GM21381 (cell line): ENCODE measurements at regions not wholly inside any gene's neighbourhood (a gene's known extent, or its start where the extent isn't known, plus 50 kb on each side); places are given as distances from the start of the nearest gene placed in this dataset.

ENCODE experiments used
- ATAC-seq: cut with Tn5 transposase; IDR thresholded peaks from one replicate; pipeline ENCODE4 v1.9.1; 2021; ENCODE audit warnings: mild to moderate bottlenecking, moderate library complexity; ENCODE audit not compliant: unreplicated experiment

- no peak for ATAC-seq
Observed at GRCh38 chr10:83352588-83352987, 786.7 kb upstream of the GHITM start.

- no peak for ATAC-seq
Observed at GRCh38 chr10:83354456-83354855, 784.9 kb upstream of the GHITM start.

- ATAC-seq = no peak
Observed at GRCh38 chr10:83357004-83357403, 782.3 kb upstream of the GHITM start.

GRCh38 chr10:83357627-83358026, 781.7 kb upstream of the GHITM start:
- no peak for ATAC-seq

DNA sequence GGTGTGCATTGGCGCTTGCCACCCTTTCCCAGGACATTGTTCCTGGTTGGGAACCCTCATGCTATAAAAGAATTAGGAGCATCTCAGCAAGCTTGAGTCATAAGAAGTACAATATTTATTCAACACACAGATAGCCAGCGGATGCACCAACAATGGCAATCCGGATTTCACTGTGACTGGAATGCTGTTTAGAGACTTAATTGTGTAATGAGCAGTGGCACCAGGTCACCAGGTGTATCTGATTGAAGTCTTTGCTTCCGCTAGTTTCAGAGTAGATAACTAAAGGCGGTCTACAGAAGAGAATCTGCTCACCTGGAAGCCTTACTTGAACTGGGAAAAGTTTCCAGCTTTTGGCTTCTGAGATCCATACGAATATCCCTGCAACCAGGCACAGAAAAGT, 772.3 kb upstream of the GHITM start:
- no peak for ATAC-seq

DNA sequence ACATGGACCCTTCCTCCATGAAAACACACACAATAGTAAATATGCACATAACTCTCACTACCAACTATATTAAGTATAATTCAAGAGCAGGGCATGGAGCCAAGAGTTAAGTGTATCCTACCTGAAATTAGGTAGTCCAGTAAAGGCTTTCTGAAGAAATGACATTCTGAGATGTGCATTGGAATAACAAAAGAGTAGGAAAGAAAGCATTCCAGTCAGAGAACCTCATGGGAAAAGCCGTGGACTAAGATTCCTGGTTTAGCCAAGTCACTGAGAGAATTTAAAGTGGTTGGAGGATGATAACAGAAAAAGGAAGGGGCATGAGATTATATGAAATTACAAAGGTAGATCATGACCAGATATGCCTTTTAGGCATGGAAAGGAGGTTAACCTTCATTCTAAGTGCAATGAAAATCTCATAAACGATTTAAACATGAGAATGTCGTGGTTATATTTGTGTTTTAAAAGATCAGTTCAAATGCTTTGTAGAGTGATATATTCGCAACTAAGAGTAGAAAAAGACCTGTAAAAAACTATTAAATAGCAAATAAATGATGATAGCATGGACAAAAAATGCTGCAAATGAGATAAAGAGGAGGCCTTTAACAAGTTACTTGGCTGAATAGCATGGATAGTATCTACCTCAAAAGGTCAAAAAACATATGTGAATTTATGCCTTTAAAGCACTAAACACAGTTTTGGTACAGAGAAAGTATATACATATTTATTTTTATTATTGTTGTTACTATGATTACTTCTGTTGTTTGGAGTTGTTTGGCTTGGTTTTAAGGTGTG, 767.4 kb upstream of the GHITM start:
- no peak for ATAC-seq

DNA sequence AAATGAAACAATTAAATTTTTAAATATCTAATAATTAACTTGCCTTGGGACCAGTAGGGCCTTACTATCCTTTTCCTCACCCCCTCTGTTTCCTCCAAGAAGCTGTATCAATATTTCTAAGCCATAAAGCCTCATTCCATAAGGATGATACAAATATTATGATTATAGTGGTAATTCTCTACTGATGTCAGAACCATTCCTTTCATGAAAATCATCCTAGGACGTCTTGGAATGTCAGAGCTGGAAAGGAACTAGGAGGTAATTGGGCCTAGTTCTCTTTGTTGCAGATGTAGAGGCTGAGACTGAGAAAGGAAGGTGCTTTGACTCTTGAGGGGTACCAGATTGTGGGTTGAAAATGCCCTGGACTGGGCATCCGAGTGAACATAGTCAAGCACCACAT, 766.7 kb upstream of the GHITM start:
- ATAC-seq = no peak

- ATAC-seq = no peak
Observed at GRCh38 chr10:83373671-83374070, 765.6 kb upstream of the GHITM start.

- ATAC-seq = no peak
Observed at GRCh38 chr10:83374741-83375140, 764.6 kb upstream of the GHITM start.

DNA sequence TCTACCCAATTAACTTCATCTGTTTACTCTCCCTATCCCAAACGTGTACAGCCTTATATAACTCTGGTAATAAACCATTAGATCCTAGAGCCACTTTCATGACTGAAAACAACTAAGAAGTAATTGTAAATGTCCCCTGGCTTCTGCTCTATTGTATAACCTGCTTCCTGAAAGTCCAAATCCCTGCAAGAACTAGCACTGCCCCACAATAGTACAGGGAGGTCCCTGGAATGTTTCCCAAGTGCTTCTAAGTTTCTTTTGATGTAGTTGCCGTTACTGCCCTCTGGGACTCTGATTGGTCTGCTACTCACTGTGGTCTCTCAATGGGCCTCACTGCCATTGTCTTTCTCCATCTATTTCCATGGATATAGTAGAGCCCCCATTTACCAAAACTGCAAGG, 764.0 kb upstream of the GHITM start:
- no peak for ATAC-seq

DNA sequence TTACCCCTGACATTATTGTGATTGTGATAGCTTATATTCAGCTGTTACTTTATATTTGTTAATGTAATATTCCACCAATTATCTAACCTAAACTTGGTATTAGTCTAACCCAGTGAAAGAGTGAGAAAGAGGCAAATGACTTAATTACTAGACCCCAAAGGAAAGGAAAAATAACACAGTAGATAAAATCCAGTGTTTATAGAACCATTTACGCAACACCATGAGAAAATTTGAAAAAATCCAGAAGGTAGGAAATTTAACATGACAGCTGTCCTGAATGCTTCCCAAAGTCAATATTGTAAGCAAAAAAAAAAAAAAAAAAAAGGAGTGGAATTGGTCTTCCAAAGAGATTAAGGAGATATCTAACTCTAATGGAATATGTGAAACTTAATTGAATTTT, 741.5 kb upstream of the GHITM start:
- no peak for ATAC-seq

DNA sequence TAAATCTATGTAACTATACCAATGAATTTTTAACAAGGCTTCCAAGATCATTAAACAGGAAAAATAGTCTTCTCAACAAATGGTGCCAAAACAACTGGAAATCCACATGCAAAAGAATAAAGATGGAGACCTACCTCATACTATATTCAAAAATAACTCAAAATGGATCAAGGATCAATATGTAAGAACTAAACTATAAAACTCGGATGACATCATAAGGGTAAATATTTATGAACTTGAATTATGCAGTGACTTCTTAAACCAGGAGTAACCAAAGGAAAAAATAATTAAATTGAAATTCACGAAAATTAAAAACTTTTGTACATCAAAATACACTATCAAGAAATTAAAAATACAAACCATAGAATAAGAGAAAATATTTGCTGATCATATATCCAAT, 728.7 kb upstream of the GHITM start:
- no peak for ATAC-seq

DNA sequence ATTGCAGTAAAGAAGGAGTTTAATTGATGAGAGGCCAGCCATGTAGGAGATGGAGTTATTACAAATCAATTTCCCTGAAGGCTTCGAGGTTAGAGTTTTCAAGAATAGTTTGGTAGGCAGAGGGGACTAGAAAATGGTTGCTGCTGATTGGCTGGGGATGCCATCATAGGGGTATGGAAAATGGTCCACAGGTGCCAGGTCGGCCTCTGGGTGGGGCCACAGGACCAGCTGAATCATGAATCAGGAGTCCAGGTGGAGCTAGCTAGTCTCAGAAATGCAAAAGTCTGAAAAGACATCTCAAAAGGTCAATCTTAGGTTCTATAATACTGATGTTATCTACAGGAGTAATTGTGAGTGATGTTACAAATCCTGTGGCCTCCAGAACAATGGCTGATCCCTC, 714.0 kb upstream of the GHITM start:
- ATAC-seq = no peak

GRCh38 chr10:83427101-83427500, 712.2 kb upstream of the GHITM start:
- ATAC-seq = no peak

GRCh38 chr10:83432261-83433045, 706.9 kb upstream of the GHITM start:
- no peak for ATAC-seq

GRCh38 chr10:83433705-83434104, 705.6 kb upstream of the GHITM start:
- ATAC-seq = no peak

DNA sequence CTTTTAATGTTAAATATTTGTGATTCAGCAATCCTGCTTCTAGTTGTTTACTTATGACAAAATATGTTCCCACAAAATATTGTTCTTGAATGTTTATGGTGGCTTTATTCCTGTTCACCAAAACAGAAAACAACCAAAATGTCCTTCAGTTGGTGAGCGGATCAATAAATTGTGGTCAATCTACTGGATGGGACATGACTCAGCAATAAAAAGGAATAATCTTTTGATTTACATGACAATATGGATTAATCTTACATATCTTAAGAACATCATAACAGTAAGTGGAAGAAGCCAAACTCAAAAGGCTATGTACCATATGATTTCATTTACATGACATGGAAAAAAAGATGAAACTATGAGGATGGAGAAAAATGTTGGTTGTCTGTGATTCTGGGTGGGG, 691.3 kb upstream of the GHITM start:
- no peak for ATAC-seq

GRCh38 chr10:83458611-83459010, 680.7 kb upstream of the GHITM start:
- ATAC-seq = no peak

DNA sequence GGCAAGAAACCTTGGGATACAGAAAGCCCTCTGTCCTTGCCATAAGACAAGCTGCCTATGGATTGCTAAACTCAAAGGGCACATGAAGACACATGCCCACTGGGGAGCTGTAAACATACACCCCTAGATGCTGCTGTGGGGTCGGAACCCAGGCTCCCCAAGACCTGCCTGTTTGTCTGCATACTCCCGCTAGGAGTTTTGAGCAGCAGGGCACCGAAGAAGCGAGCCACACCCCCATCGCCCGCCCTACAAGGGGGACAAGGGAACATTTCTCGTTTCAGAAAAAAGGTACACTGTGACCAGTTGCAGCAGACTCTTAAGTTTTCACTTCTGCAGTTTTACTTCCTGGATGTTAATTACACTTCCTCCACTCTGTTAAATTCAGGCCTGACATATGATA, 680.2 kb upstream of the GHITM start:
- no peak for ATAC-seq

GRCh38 chr10:83469728-83470331, 669.5 kb upstream of the GHITM start:
- ATAC-seq = no peak

- no peak for ATAC-seq
Observed at GRCh38 chr10:83476211-83476610, 663.1 kb upstream of the GHITM start.

- no peak for ATAC-seq
Observed at GRCh38 chr10:83489161-83489560, 650.1 kb upstream of the GHITM start.
